BE2C (cell line): ENCODE measurements at regions not wholly inside any gene's neighbourhood (a gene's known extent, or its start where the extent isn't known, plus 50 kb on each side); places are given as distances from the start of the nearest gene placed in this dataset.

ENCODE experiments used
- DNase-seq: peaks from one replicate; pipeline ENCODE4 v3.0.0-alpha.2; 2020
- H3K27me3 ChIP-seq: fragments of 250-450 bp; sonication (Bioruptor Pico); 2 replicates; pipeline ENCODE4 v1.5.1; 2020; ENCODE audit warnings: mild to moderate bottlenecking
- H3K36me3 ChIP-seq: fragments of 250-450 bp; sonication (Bioruptor Pico); 2 replicates; pipeline ENCODE4 v1.5.1; 2020; ENCODE audit warnings: mild to moderate bottlenecking
- H3K4me1 ChIP-seq: fragments of 250-450 bp; sonication (Bioruptor Pico); 2 replicates; pipeline ENCODE4 v1.5.1; 2020
- H3K4me3 ChIP-seq: 2 replicates; pipeline ENCODE4 v1.5.1; 2011; ENCODE audit warnings: low read depth, low read length
- H3K9me3 ChIP-seq: fragments of 250-450 bp; sonication (Bioruptor Pico); 2 replicates; pipeline ENCODE4 v1.5.1; 2020
- CTCF ChIP-seq: IDR thresholded peaks from 2 replicates; pipeline ENCODE4 v1.5.1; 2012; ENCODE audit warnings: mild to moderate bottlenecking, low read depth, low read length

- Histone ChIP-seq H3K4me3 (no peak overlapping the region), H3K9me3 (no peaks in the 10 kb centered on the region), H3K27me3 (no peaks in the 10 kb centered on the region), H3K36me3 (no peaks in the 10 kb centered on the region), H3K4me1 (no peaks in the 10 kb centered on the region)
- DNase-seq = no peak
- TF ChIP-seq CTCF = no peak
Observed at GRCh38 chr10:6660460-6660859, 80.4 kb upstream of the PRKCQ start.

GRCh38 chr10:6659451-6659850 lies 79.4 kb upstream of the PRKCQ start:
- no peak for DNase-seq
- H3K27me3 ChIP-seq = no peaks in the 10 kb centered on the region
- no peaks in the 10 kb centered on the region for H3K36me3 ChIP-seq
- H3K9me3 ChIP-seq = no peaks in the 10 kb centered on the region
- no peaks in the 10 kb centered on the region for H3K4me1 ChIP-seq
- no peak overlapping the region for H3K4me3 ChIP-seq
- TF ChIP-seq CTCF = no peak

- Histone ChIP-seq H3K27me3 (no peaks in the 10 kb centered on the region), H3K9me3 (no peaks in the 10 kb centered on the region)
Observed at GRCh38 chr10:6657669-6658068, 77.6 kb upstream of the PRKCQ start.

GRCh38 chr10:6657196-6657595 lies 77.1 kb upstream of the PRKCQ start:
- no peaks in the 10 kb centered on the region for H3K9me3 ChIP-seq
- no peaks in the 10 kb centered on the region for H3K27me3 ChIP-seq

More at GRCh38 chr10:6657669-6658068, 77.6 kb upstream of the PRKCQ start:
- Histone ChIP-seq H3K36me3 (no peaks in the 10 kb centered on the region), H3K4me3 (no peak overlapping the region), H3K4me1 (no peaks in the 10 kb centered on the region)
- DNase-seq = no peak
- no peak for TF ChIP-seq CTCF

GRCh38 chr10:6654571-6654970 lies 74.5 kb upstream of the PRKCQ start:
- H3K27me3 ChIP-seq = no peaks in the 10 kb centered on the region

More at GRCh38 chr10:6657196-6657595, 77.1 kb upstream of the PRKCQ start:
- no peaks in the 10 kb centered on the region for H3K4me1 ChIP-seq
- no peak for DNase-seq
- H3K36me3 ChIP-seq = no peaks in the 10 kb centered on the region
- H3K4me3 ChIP-seq = no peak overlapping the region
- no peak for TF ChIP-seq CTCF

GRCh38 chr10:6650586-6650985 lies 70.5 kb upstream of the PRKCQ start:
- no peak overlapping the region for H3K4me3 ChIP-seq
- no peaks in the 10 kb centered on the region for H3K36me3 ChIP-seq
- no peak for TF ChIP-seq CTCF
- H3K27me3 ChIP-seq = no peaks in the 10 kb centered on the region
- no peak for DNase-seq
- no peaks in the 10 kb centered on the region for H3K9me3 ChIP-seq
- H3K4me1 ChIP-seq = no peaks in the 10 kb centered on the region

More at GRCh38 chr10:6654571-6654970, 74.5 kb upstream of the PRKCQ start:
- DNase-seq = no peak
- H3K9me3 ChIP-seq = no peaks in the 10 kb centered on the region
- H3K4me1 ChIP-seq = no peaks in the 10 kb centered on the region
- no peak overlapping the region for H3K4me3 ChIP-seq
- H3K36me3 ChIP-seq = no peaks in the 10 kb centered on the region
- TF ChIP-seq CTCF = no peak
